Stimulated activated CD8-positive, alpha-beta memory T cell treated with anti-CD3 and anti-CD28 coated beads, Interleukin-15, amount 100 ng/mL, for 4 hours (primary cell): ENCODE measurements at regions not wholly inside any gene's neighbourhood (a gene's known extent, or its start where the extent isn't known, plus 50 kb on each side); places are given as distances from the start of the nearest gene placed in this dataset.

Source experiments
- DNase-seq, 2 donors: peaks; one replicate each; pipeline ENCODE4 v3.0.0-alpha.2; 2020; ENCODE audit warnings: low read depth in 2 of 2

GRCh38 chr3:46091046-46091445 lies 63.8 kb upstream of the XCR1 start:
- DNase-seq: no peak

- no peak for DNase-seq
These were observed 62.9 kb upstream of the XCR1 start for GRCh38 chr3:46090161-46090591.

- no peak for DNase-seq
These were observed 62.1 kb upstream of the XCR1 start for GRCh38 chr3:46089237-46090011.

GRCh38 chr3:46087871-46088270 lies 60.6 kb upstream of the XCR1 start:
- no peak for DNase-seq

GRCh38 chr3:46086986-46087385 lies 59.7 kb upstream of the XCR1 start:
- no peak for DNase-seq

GRCh38 chr3:46086083-46086437 lies 58.8 kb upstream of the XCR1 start:
- no peak for DNase-seq

- no peak for DNase-seq
These were observed 58.3 kb upstream of the XCR1 start for GRCh38 chr3:46085421-46086082.

- no peak for DNase-seq
These were observed 56.7 kb upstream of the XCR1 start for GRCh38 chr3:46083956-46084355.

- no peak for DNase-seq
These were observed 55.6 kb upstream of the XCR1 start for GRCh38 chr3:46082849-46083248.

- DNase-seq: no peak
These were observed 54.7 kb upstream of the XCR1 start for GRCh38 chr3:46082021-46082420.

GRCh38 chr3:46080969-46081345 lies 53.7 kb upstream of the XCR1 start:
- no peak for DNase-seq

- no peak for DNase-seq
These were observed 53.1 kb upstream of the XCR1 start for GRCh38 chr3:46080124-46080968.

GRCh38 chr3:46078712-46079400 lies 51.6 kb upstream of the XCR1 start:
- peak; percentile 58 to 78 for DNase-seq
